MM.1S (cell line): ENCODE measurements at regions not wholly inside any gene's neighbourhood (a gene's known extent, or its start where the extent isn't known, plus 50 kb on each side); places are given as distances from the start of the nearest gene placed in this dataset.

Experiments
- DNase-seq: peaks from one replicate; pipeline ENCODE4 v3.0.0-alpha.2; 2015
- H2AFZ ChIP-seq: fragments of 300-600 bp; sonication (generic); 2 replicates; pipeline ENCODE4 v1.6.0; 2016; ENCODE audit warnings: antibody characterized with exemption, low read length
- H3F3A ChIP-seq: fragments of 300-600 bp; sonication (generic); 2 replicates; pipeline ENCODE4 v1.6.1; 2016; ENCODE audit warnings: mild to moderate bottlenecking, antibody characterized with exemption, low read length, moderate library complexity, mixed read lengths; ENCODE audit not compliant: insufficient read depth
- H3K27ac ChIP-seq: fragments of 300-600 bp; sonication (generic); 2 replicates; pipeline ENCODE4 v1.5.1; 2016; ENCODE audit warnings: mild to moderate bottlenecking, low read length
- H3K27me3 ChIP-seq: fragments of 300-600 bp; sonication (generic); replicated peaks from 2 replicates; pipeline ENCODE4 v1.6.0; 2016; ENCODE audit warnings: low read length; ENCODE audit not compliant: insufficient read depth
- H3K36me3 ChIP-seq: fragments of 300-600 bp; sonication (generic); replicated peaks from 2 replicates; pipeline ENCODE4 v1.6.1; 2016; ENCODE audit warnings: mild to moderate bottlenecking, low read length, mixed read lengths; ENCODE audit not compliant: insufficient read depth
- H3K4me1 ChIP-seq: fragments of 300-600 bp; sonication (generic); 2 replicates; pipeline ENCODE4 v1.6.1; 2016; ENCODE audit warnings: low read length, mixed read lengths
- H3K4me2 ChIP-seq: fragments of 300-600 bp; sonication (generic); 2 replicates; pipeline ENCODE4 v1.6.0; 2016; ENCODE audit warnings: low read depth, low read length
- H3K4me3 ChIP-seq: fragments of 300-600 bp; sonication (generic); 2 replicates; pipeline ENCODE4 v1.5.1; 2016; ENCODE audit warnings: low read length, mixed read lengths
- H3K79me2 ChIP-seq: fragments of 300-600 bp; sonication (generic); 2 replicates; pipeline ENCODE4 v1.6.1; 2016; ENCODE audit warnings: mixed run types, low read length, mixed read lengths
- H3K9ac ChIP-seq: fragments of 300-600 bp; sonication (generic); 2 replicates; pipeline ENCODE4 v1.6.1; 2016; ENCODE audit warnings: low read length, mixed read lengths
- H3K9me2 ChIP-seq: fragments of 300-600 bp; sonication (generic); replicated peaks from 2 replicates; pipeline ENCODE4 v1.6.1; 2016; ENCODE audit warnings: mild to moderate bottlenecking, low read length, mixed read lengths; ENCODE audit not compliant: insufficient read depth
- H3K9me3 ChIP-seq: fragments of 300-600 bp; sonication (generic); replicated peaks from 2 replicates; pipeline ENCODE4 v1.6.1; 2016; ENCODE audit warnings: mild to moderate bottlenecking, low read length, mixed read lengths; ENCODE audit not compliant: insufficient read depth
- H4K20me1 ChIP-seq: fragments of 300-600 bp; sonication (generic); 2 replicates; pipeline ENCODE4 v1.6.1; 2016; ENCODE audit warnings: mild to moderate bottlenecking, low read length, moderate library complexity, mixed read lengths; ENCODE audit not compliant: insufficient read depth
- CTCF ChIP-seq: fragments of 300-600 bp; sonication (generic); IDR thresholded peaks from 2 replicates; pipeline ENCODE4 v1.5.1; 2016; ENCODE audit warnings: antibody characterized with exemption, low read length, mixed read lengths
- EZH2 ChIP-seq: fragments of 300-600 bp; sonication (generic); optimal IDR thresholded peaks from 2 replicates; pipeline ENCODE3; 2017; ENCODE audit warnings: low read depth, mild to moderate bottlenecking, antibody characterized with exemption, low read length, mixed read lengths
- EZH2phosphoT487 ChIP-seq: fragments of 300-600 bp; sonication (generic); IDR thresholded peaks from 2 replicates; pipeline ENCODE4 v1.6.1; 2018; ENCODE audit warnings: antibody characterized with exemption, low read length

DNA sequence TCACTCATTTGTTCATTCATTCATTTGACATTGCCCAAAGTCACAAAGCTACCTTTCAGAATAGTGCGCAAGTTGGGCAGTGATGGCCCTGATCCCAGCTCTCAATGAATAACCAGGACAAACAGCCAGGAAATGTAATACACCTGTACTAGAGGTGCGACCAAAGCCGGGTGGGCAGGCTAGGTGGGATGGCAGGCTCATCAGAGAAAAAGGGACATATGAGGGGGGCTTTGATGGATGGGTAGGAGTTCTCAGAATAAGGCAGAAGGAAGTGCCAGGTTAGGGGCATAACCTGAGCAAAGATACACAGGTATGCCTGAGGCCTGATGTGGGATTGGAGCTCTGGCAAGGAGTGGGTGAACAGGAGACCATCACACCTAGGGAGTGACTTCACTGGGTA is 53.4 kb upstream of the SMAD6 start:
- Histone ChIP-seq H3F3A (no peaks in the 10 kb centered on the region), H4K20me1 (no peaks in the 10 kb centered on the region), H3K4me3 (no peak overlapping the region), H3K4me2 (no peak overlapping the region), H3K9ac (no peak overlapping the region), H3K36me3 (no peaks in the 10 kb centered on the region), H3K27me3 (no peaks in the 10 kb centered on the region), H2AFZ (no peak overlapping the region), H3K9me2 (no peaks in the 10 kb centered on the region), H3K9me3 (no peaks in the 10 kb centered on the region), H3K79me2 (no peaks in the 10 kb centered on the region), H3K27ac (no peak overlapping the region), H3K4me1 (peaks cover 13% of the 10 kb centered on the region)
- no peak for TF ChIP-seq CTCF
- TF ChIP-seq EZH2phosphoT487: no peak
- TF ChIP-seq EZH2: no peak
- no peak for DNase-seq

- H3K36me3 ChIP-seq: no peaks in the 10 kb centered on the region
- no peaks in the 10 kb centered on the region for H3K9me3 ChIP-seq
- H3K79me2 ChIP-seq: no peaks in the 10 kb centered on the region
- H3K4me1 ChIP-seq: peaks cover 13% of the 10 kb centered on the region
- H3K4me3 ChIP-seq: no peak overlapping the region
- no peaks in the 10 kb centered on the region for H3K27me3 ChIP-seq
- TF ChIP-seq EZH2 (no peak), CTCF (no peak), EZH2phosphoT487 (no peak)
- no peaks in the 10 kb centered on the region for H3F3A ChIP-seq
- H4K20me1 ChIP-seq: no peaks in the 10 kb centered on the region
- peak overlapping the region; percentile 13 for H2AFZ ChIP-seq
- peak; percentile 10 for DNase-seq
- peak overlapping the region; percentile 34; the same call in 1 of the 2 replicates for H3K27ac ChIP-seq
- H3K9me2 ChIP-seq: no peaks in the 10 kb centered on the region
- H3K9ac ChIP-seq: no peak overlapping the region; the same call in 1 of the 2 replicates
- peak overlapping the region; percentile 32; the same call in 1 of the 2 replicates for H3K4me2 ChIP-seq
Measured at GRCh38 chr15:66649235-66649984, 52.6 kb upstream of the SMAD6 start.

- no peaks in the 10 kb centered on the region for H3K9me2 ChIP-seq
- H4K20me1 ChIP-seq: no peaks in the 10 kb centered on the region
- H3K4me2 ChIP-seq: no peak overlapping the region
- H3K27ac ChIP-seq: no peak overlapping the region
- H2AFZ ChIP-seq: no peak overlapping the region
- no peak overlapping the region for H3K9ac ChIP-seq
- DNase-seq: no peak
- no peaks in the 10 kb centered on the region for H3F3A ChIP-seq
- no peak overlapping the region for H3K4me3 ChIP-seq
- TF ChIP-seq CTCF (no peak), EZH2phosphoT487 (no peak), EZH2 (no peak)
- no peaks in the 10 kb centered on the region for H3K79me2 ChIP-seq
- H3K27me3 ChIP-seq: no peaks in the 10 kb centered on the region
- H3K9me3 ChIP-seq: no peaks in the 10 kb centered on the region
- no peaks in the 10 kb centered on the region for H3K36me3 ChIP-seq
- H3K4me1 ChIP-seq: peaks cover 13% of the 10 kb centered on the region
Measured at GRCh38 chr15:66650433-66650832, 51.6 kb upstream of the SMAD6 start.
